Transverse colon (tissue), 4 donors: ENCODE measurements at regions not wholly inside any gene's neighbourhood (a gene's known extent, or its start where the extent isn't known, plus 50 kb on each side); places are given as distances from the start of the nearest gene placed in this dataset.

Experiments
- DNase-seq: peaks from one replicate; pipeline ENCODE4 v3.0.0-alpha.2; 2019
- H3K27ac ChIP-seq, 4 donors: fragments of 200-600 bp; sonication (generic); 2 replicates each; pipeline ENCODE4 v1.5.1; 2016 to 2018; ENCODE audit warnings: inconsistent platforms in 4 of 4
- H3K27me3 ChIP-seq: fragments of 200-600 bp; sonication (generic); 2 replicates; pipeline ENCODE4 v1.5.1; 2017; ENCODE audit warnings: inconsistent platforms
- H3K36me3 ChIP-seq, 4 donors: fragments of 200-600 bp; sonication (generic); 2 replicates each; pipeline ENCODE4 v1.5.1; 2017 to 2019; ENCODE audit warnings: inconsistent platforms in 4 of 4
- H3K4me1 ChIP-seq, 4 donors: fragments of 200-600 bp; sonication (generic); 2 replicates each; pipeline ENCODE4 v1.5.1; 2017 to 2020; ENCODE audit warnings: inconsistent platforms in 4 of 4
- H3K4me3 ChIP-seq, 4 donors: fragments of 200-600 bp; sonication (generic); 1 replicate in 1 of 4; 2 replicates in 3 of 4; pipeline versions ENCODE4 v1.5.1 to v1.6.1; 2017 to 2019; ENCODE audit warnings: inconsistent platforms in 4 of 4
- H3K9me3 ChIP-seq, 2 donors: fragments of 200-600 bp; sonication (generic); 2 replicates each; pipeline ENCODE4 v1.5.1; 2017 to 2019; ENCODE audit warnings: inconsistent platforms in 2 of 2
- EP300 ChIP-seq: sonication (generic); formaldehyde crosslinking; IDR thresholded peaks from one replicate; pipeline ENCODE4 v1.6.1; 2017; ENCODE audit warnings: antibody characterized with exemption, low read depth
- POLR2A ChIP-seq: fragments of 450-650 bp; IDR thresholded peaks from one replicate; pipeline ENCODE4 v1.6.1; 2016; ENCODE audit warnings: antibody characterized with exemption, mild to moderate bottlenecking, moderate library complexity
- POLR2AphosphoS5 ChIP-seq, 3 donors: sonication (generic); formaldehyde crosslinking; IDR thresholded peaks; one replicate each; pipeline ENCODE4 v1.6.1; 2016; ENCODE audit warnings: antibody characterized with exemption in 3 of 3
- WGBS, 2 donors: methylation state at CpG; one replicate each; pipeline ENCODE4 v1.1.5; 2018; ENCODE audit warnings: low coverage in 1 of 2; 5-methylcytosine and 5-hydroxymethylcytosine counted together
- in situ Hi-C, 4 donors: fragments of 200-750 bp; cut with MboI; loops; one replicate each; pipeline versions ENCODE4 v1.15.0 to v1.15.1; 2017; ENCODE audit warnings: low sequenced_read_pairs in 3 of 4, low pct_ligation_motif_present in 1 of 4, low pct_unique_long_range_greater_than_20kb in 1 of 4
- intact Hi-C: fragments of 100-400 bp; cut with DNase I; formaldehyde crosslinking; loops from one replicate; pipeline ENCODE4 v1.15.1; 2023; ENCODE audit warnings: low total_unique reads
- TF ChIP-seq, protein P1 (sequence below), 5 experiments: fragments of 200-600 bp in 3 of 5; fragments of 450-650 bp in 2 of 5; sonication (generic) in 3 of 5; IDR thresholded peaks; 1 replicate in 2 of 5; 2 replicates in 3 of 5; pipeline ENCODE4 v1.5.1; 2016 to 2017; ENCODE audit warnings: antibody characterized with exemption in 5 of 5, inconsistent platforms in 3 of 5, mild to moderate bottlenecking in 2 of 5, moderate library complexity in 1 of 5

DNA sequence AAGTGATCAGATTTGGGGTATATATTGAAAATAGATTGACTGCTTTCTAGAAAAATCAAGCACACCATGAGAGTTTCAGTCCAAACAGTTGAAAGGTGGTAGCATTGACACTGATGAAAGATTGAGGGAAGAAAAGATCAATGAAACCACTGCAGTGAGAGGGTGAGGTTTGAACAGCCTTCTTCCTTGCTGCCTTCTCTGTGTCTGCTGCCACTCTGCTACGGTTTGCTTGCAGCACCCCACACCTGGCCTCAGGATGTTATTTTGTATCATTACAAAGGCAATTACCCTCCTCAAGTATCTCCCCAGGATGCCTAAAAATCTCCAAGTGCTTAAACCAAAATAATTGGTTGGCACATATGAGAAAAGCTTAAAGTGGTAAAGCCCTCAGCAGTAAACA, 683.6 kb upstream of the ARPP21 start:
- H3K36me3 ChIP-seq: no peaks in the 10 kb centered on the region
- no peaks in the 10 kb centered on the region for H3K27me3 ChIP-seq
- intact Hi-C loops: no loop called here
- in situ Hi-C loops: no loop called here
- H3K4me1 ChIP-seq: no peaks in the 10 kb centered on the region
- no peaks in the 10 kb centered on the region for H3K9me3 ChIP-seq
- TF ChIP-seq EP300: no peak
- TF ChIP-seq, protein P1, sequence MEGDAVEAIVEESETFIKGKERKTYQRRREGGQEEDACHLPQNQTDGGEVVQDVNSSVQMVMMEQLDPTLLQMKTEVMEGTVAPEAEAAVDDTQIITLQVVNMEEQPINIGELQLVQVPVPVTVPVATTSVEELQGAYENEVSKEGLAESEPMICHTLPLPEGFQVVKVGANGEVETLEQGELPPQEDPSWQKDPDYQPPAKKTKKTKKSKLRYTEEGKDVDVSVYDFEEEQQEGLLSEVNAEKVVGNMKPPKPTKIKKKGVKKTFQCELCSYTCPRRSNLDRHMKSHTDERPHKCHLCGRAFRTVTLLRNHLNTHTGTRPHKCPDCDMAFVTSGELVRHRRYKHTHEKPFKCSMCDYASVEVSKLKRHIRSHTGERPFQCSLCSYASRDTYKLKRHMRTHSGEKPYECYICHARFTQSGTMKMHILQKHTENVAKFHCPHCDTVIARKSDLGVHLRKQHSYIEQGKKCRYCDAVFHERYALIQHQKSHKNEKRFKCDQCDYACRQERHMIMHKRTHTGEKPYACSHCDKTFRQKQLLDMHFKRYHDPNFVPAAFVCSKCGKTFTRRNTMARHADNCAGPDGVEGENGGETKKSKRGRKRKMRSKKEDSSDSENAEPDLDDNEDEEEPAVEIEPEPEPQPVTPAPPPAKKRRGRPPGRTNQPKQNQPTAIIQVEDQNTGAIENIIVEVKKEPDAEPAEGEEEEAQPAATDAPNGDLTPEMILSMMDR (IDR thresholded peaks at IDR 0.05): no peak
- no peak for TF ChIP-seq POLR2A
- TF ChIP-seq POLR2AphosphoS5 (IDR thresholded peaks at IDR 0.05): no peak
- 33 to 50% methylated on average over 1 of the region's 1 CpG for WGBS, 2 donors
- no peak for DNase-seq
- H3K4me3 ChIP-seq: no peak overlapping the region
- H3K27ac ChIP-seq: no peak overlapping the region

DNA sequence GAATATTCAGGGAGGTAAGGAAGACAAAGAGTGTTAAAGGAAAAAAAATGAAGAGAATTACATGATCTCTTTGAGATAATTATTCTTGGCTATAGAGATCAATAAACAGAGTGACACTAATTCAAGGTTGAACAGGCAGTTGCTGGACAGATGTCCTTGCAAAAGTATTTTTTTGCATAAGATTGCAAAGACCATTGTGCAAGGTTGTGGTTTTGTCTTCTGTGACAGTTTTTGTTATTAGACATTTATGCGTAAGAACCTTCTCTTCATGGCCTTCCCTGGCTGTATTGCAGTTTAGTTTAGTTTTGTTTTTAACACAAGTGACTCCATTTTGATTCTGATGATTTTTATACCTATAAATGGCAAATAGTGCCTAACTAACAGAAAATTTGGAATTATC, 682.8 kb upstream of the ARPP21 start:
- intact Hi-C loops: no loop called here
- TF ChIP-seq EP300 (no peak), POLR2AphosphoS5 (IDR thresholded peaks at IDR 0.05) (no peak), POLR2A (no peak)
- TF ChIP-seq, protein P1 (IDR thresholded peaks at IDR 0.05): no peak
- in situ Hi-C loops: no loop called here
- Histone ChIP-seq H3K27me3 (no peaks in the 10 kb centered on the region), H3K9me3 (no peaks in the 10 kb centered on the region), H3K4me3 (no peak overlapping the region), H3K36me3 (no peaks in the 10 kb centered on the region), H3K4me1 (no peaks in the 10 kb centered on the region), H3K27ac (no peak overlapping the region)
- no peak for DNase-seq
- WGBS, 2 donors: 78 to 80% methylated on average over 1 of the region's 1 CpG

DNA sequence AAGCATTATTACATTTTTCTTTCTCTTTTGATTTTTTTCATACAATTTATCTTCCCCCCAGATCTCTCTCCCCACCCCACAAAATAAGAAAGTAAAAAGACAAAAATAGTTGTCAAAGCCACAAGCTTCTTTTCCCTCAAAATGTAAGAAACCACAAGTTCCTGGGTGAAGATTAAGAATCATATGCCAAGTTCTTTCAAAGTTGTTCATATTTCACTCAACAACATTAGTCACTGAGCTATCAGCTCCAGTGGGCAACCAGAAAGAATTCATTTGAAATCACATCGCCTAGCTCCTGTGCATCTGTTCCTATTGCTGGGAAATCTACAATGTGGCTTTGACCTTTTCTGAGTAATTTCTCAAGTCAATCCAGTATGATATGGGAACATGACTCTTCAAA, 681.6 kb upstream of the ARPP21 start:
- Histone ChIP-seq H3K4me1 (no peaks in the 10 kb centered on the region), H3K36me3 (no peaks in the 10 kb centered on the region), H3K27me3 (no peaks in the 10 kb centered on the region), H3K9me3 (no peaks in the 10 kb centered on the region), H3K4me3 (no peak overlapping the region), H3K27ac (no peak overlapping the region)
- TF ChIP-seq POLR2A (no peak), EP300 (no peak), POLR2AphosphoS5 (IDR thresholded peaks at IDR 0.05) (no peak)
- TF ChIP-seq, protein P1 (IDR thresholded peaks at IDR 0.05): no peak
- intact Hi-C loops: no loop called here
- in situ Hi-C loops: no loop called here
- DNase-seq: no peak
- 70 to 76% methylated on average over 1 of the region's 1 CpG for WGBS, 2 donors

DNA sequence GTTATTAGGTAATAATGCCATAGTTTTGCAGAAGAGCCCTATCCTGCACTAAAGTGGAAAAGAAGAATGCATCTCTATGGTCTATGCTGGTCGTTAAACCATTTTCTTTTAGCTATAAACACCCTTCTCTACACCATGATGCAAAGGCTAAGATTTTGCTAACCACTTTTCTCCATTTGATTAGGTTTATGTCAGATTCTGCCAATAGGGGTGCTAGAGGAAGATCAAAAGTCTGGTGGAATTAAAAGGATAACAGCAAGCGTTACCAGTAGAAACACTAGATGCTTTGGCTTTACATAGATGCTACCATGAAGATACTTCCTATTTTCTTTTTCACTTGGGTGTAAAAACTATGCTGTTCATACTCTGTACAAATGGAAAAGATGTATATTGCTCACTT, 669.8 kb upstream of the ARPP21 start:
- in situ Hi-C loops: no loop called here
- no peaks in the 10 kb centered on the region for H3K27me3 ChIP-seq
- no peaks in the 10 kb centered on the region for H3K9me3 ChIP-seq
- no peaks in the 10 kb centered on the region for H3K4me1 ChIP-seq
- H3K27ac ChIP-seq: no peak overlapping the region
- TF ChIP-seq POLR2AphosphoS5 (IDR thresholded peaks at IDR 0.05): no peak
- TF ChIP-seq EP300: no peak
- TF ChIP-seq, protein P1 (IDR thresholded peaks at IDR 0.05): no peak
- no peak for TF ChIP-seq POLR2A
- intact Hi-C loops: no loop called here
- H3K4me3 ChIP-seq: no peak overlapping the region
- no peaks in the 10 kb centered on the region for H3K36me3 ChIP-seq
- DNase-seq: no peak
- 70 to 74% methylated on average over 2 of the region's 2 CpGs for WGBS, 2 donors
